ENCODE measurements at regions not wholly inside any gene's neighbourhood (a gene's known extent, or its start where the extent isn't known, plus 50 kb on each side); places are given as distances from the start of the nearest gene placed in this dataset.

- no peaks in the 10 kb centered on the region for H3K36me3 ChIP-seq (ENCODE audit: control insufficient read depth, insufficient read depth, low read length)
- H2AFZ ChIP-seq (ENCODE audit: low read length): no peak overlapping the region
- peak in 1 of 2 donors; percentile 81 for DNase-seq (ENCODE audit: low read depth in 2 of 2)
- H4K20me1 ChIP-seq (ENCODE audit: control insufficient read depth, extremely low read depth, insufficient read depth, low read length): no peaks in the 10 kb centered on the region
- H3K27me3 ChIP-seq (ENCODE audit: control insufficient read depth, insufficient read depth, low read length): no peaks in the 10 kb centered on the region
- TF ChIP-seq CTCF (conservative IDR thresholded peaks at IDR 0.05 in 1 of 2, IDR thresholded peaks at IDR 0.05 in 1 of 2; ENCODE audit: low read depth in 1 of 2, low read length in 2 of 2) (no peak), EZH2 (IDR thresholded peaks at IDR 0.05; ENCODE audit: low read length, missing control alignments) (no peak)
- H3K4me1 ChIP-seq (ENCODE audit: control insufficient read depth, extremely low read depth, insufficient read depth, low read length): peaks cover 10% of the 10 kb centered on the region
- no peak overlapping the region for H3K4me3 ChIP-seq (replicated peaks in 1 of 4; ENCODE audit: control extremely low read depth in 1 of 4, insufficient read depth in 1 of 4, low read depth in 3 of 4, low read length in 4 of 4)
- H3K9ac ChIP-seq (ENCODE audit: insufficient read depth, low read length): no peak overlapping the region
- H3K9me3 ChIP-seq (ENCODE audit: control insufficient read depth, insufficient read depth, low read depth, low read length): no peaks in the 10 kb centered on the region
- no peak overlapping the region for H3K4me2 ChIP-seq (ENCODE audit: extremely low read depth, insufficient read depth, low read length)
- no peaks in the 10 kb centered on the region for H3K79me2 ChIP-seq (ENCODE audit: control insufficient read depth, insufficient read depth, low read length)
- H3K27ac ChIP-seq (ENCODE audit: insufficient read depth, low read length): no peak overlapping the region
These were observed 101.5 kb upstream of the TGFBR2 start for GRCh38 chr3:30504939-30505338.

- no peaks in the 10 kb centered on the region for H3K36me3 ChIP-seq (ENCODE audit: control insufficient read depth, insufficient read depth, low read length)
- no peaks in the 10 kb centered on the region for H3K79me2 ChIP-seq (ENCODE audit: control insufficient read depth, insufficient read depth, low read length)
- peak in 1 of 2 donors; percentile 68 for DNase-seq (ENCODE audit: low read depth in 2 of 2)
- H3K4me1 ChIP-seq (ENCODE audit: control insufficient read depth, extremely low read depth, insufficient read depth, low read length): peaks cover 10% of the 10 kb centered on the region
- no peaks in the 10 kb centered on the region for H3K27me3 ChIP-seq (ENCODE audit: control insufficient read depth, insufficient read depth, low read length)
- H4K20me1 ChIP-seq (ENCODE audit: control insufficient read depth, extremely low read depth, insufficient read depth, low read length): no peaks in the 10 kb centered on the region
- TF ChIP-seq EZH2 (IDR thresholded peaks at IDR 0.05; ENCODE audit: low read length, missing control alignments): no peak
- no peak overlapping the region for H3K4me2 ChIP-seq (ENCODE audit: extremely low read depth, insufficient read depth, low read length)
- no peak overlapping the region for H2AFZ ChIP-seq (ENCODE audit: low read length)
- no peak overlapping the region for H3K9ac ChIP-seq (ENCODE audit: insufficient read depth, low read length)
- no peak overlapping the region for H3K4me3 ChIP-seq (replicated peaks in 1 of 4; ENCODE audit: control extremely low read depth in 1 of 4, insufficient read depth in 1 of 4, low read depth in 3 of 4, low read length in 4 of 4)
- no peak overlapping the region for H3K27ac ChIP-seq (ENCODE audit: insufficient read depth, low read length)
- no peaks in the 10 kb centered on the region for H3K9me3 ChIP-seq (ENCODE audit: control insufficient read depth, insufficient read depth, low read depth, low read length)
These were observed 100.4 kb upstream of the TGFBR2 start for GRCh38 chr3:30505866-30506520.

GRCh38 chr3:30508339-30508738 lies 98.1 kb upstream of the TGFBR2 start:
- H3K4me2 ChIP-seq (ENCODE audit: extremely low read depth, insufficient read depth, low read length): no peak overlapping the region
- TF ChIP-seq EZH2 (IDR thresholded peaks at IDR 0.05; ENCODE audit: low read length, missing control alignments) (no peak), CTCF (conservative IDR thresholded peaks at IDR 0.05 in 1 of 2, IDR thresholded peaks at IDR 0.05 in 1 of 2; ENCODE audit: low read depth in 1 of 2, low read length in 2 of 2) (no peak)

More at GRCh38 chr3:30508339-30508738, 98.1 kb upstream of the TGFBR2 start:
- no peaks in the 10 kb centered on the region for H3K27me3 ChIP-seq (ENCODE audit: control insufficient read depth, insufficient read depth, low read length)
- no peak overlapping the region for H3K9ac ChIP-seq (ENCODE audit: insufficient read depth, low read length)
- no peak for DNase-seq (ENCODE audit: low read depth in 2 of 2)
- H3K27ac ChIP-seq (ENCODE audit: insufficient read depth, low read length): no peak overlapping the region
- H3K79me2 ChIP-seq (ENCODE audit: control insufficient read depth, insufficient read depth, low read length): no peaks in the 10 kb centered on the region
- H3K4me1 ChIP-seq (ENCODE audit: control insufficient read depth, extremely low read depth, insufficient read depth, low read length): peaks cover 9% of the 10 kb centered on the region
- no peaks in the 10 kb centered on the region for H4K20me1 ChIP-seq (ENCODE audit: control insufficient read depth, extremely low read depth, insufficient read depth, low read length)
- H3K9me3 ChIP-seq (ENCODE audit: control insufficient read depth, insufficient read depth, low read depth, low read length): no peaks in the 10 kb centered on the region
- no peak overlapping the region for H2AFZ ChIP-seq (ENCODE audit: low read length)
- H3K36me3 ChIP-seq (ENCODE audit: control insufficient read depth, insufficient read depth, low read length): no peaks in the 10 kb centered on the region
- no peak overlapping the region for H3K4me3 ChIP-seq (replicated peaks in 1 of 4; ENCODE audit: control extremely low read depth in 1 of 4, insufficient read depth in 1 of 4, low read depth in 3 of 4, low read length in 4 of 4)

Measured in fibroblast of lung (primary cell).